CD4-positive, alpha-beta T cell treated with Interleukin-6 for 4 hours (primary cell): ENCODE measurements at regions not wholly inside any gene's neighbourhood (a gene's known extent, or its start where the extent isn't known, plus 50 kb on each side); places are given as distances from the start of the nearest gene placed in this dataset.

Experiments used
- DNase-seq: peaks from one replicate; pipeline ENCODE4 v3.0.0-alpha.2; 2020; ENCODE audit warnings: mixed read lengths

DNA sequence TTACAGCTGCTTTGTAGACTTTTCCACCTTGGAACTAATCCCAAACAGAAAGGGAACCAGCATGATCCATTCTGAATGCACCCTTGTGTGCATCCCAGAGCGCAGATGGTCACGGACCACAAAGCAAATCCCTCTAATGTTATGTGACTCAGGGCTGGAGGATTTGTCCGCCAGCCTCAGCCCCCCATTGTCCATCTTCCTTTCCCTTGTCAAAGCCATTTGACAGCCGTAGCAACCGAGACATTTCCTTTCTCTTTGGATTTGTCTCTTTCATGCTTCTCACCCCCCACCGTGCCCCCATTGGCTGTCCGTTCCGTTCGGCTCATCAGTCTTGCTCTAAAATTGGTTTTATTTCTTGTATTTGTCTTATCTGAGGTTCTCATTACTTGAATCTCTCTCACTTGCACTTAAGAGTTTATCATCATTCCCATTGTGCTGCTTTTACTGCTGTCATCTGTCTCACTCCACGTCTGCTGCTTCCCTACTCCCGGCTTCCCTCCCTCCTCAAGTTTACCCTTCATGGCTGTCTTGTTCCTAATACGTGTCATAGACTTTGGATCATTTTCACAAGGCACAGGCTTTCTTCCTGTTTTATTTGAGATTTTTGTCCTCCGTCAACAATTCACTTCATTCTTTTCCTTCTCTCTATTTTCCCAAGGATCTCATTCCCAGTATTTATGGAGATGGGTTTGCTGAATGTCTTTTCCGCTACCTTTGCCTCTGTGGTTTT, 163.4 kb upstream of the ERCC4 start:
- DNase-seq, result no peak

DNA sequence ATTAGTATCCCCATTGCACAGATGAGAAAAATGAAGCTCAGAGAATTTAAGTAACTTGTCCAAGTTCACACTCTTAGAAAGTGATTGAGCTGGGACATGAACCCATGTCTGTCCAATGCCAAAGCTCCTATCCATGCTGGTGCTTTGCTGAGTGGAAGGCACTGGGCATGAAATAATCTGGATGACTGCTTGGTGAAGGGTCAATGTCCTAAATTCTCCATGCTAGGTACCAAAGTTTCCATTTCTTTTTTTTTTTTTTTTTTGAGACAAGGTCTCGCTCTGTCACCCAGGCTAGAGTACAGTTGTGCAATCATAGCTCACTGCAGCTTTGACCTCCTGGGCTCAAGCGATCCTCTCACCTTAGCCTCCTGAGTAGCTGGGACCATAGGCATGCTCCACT, 153.6 kb upstream of the ERCC4 start:
- DNase-seq, result no peak

DNA sequence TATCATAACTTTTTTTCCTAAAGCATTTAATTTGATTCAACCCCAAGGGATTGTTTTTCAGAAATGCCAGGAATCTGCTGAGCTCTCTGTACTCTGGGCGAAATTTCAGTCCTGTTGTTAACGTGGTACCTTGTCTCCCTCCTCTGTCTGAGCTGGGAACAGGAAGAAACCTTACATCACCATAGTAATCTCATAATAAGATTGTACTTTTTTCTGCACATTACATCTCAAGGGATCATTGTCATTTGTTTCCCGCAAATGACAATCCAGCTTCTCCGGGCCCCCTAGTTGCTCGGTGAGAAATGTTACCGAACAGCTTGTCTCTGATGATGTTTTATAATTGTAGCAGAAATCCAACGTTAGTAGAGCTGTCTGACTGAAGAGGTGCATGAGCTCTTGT, 152.7 kb upstream of the ERCC4 start:
- no peak for DNase-seq

DNA sequence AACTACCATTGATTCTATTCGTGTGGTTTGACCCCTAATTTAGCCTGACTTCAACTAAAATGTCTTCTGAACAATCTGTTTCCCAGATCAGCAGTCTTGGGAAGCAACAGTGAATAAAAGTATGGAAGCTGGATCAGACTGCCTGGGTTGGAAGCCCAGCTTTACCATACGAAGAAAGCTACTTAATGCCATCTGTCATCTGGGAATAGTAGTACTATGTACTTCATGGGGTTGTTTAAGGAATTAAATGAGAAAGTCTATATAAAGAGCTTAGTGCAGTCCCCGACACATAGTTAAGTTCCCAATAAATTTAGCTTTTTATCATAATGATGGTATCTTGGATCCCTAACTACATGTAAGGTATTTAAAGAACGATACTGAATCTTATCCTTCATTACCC, 151.5 kb upstream of the ERCC4 start:
- no peak for DNase-seq

DNA sequence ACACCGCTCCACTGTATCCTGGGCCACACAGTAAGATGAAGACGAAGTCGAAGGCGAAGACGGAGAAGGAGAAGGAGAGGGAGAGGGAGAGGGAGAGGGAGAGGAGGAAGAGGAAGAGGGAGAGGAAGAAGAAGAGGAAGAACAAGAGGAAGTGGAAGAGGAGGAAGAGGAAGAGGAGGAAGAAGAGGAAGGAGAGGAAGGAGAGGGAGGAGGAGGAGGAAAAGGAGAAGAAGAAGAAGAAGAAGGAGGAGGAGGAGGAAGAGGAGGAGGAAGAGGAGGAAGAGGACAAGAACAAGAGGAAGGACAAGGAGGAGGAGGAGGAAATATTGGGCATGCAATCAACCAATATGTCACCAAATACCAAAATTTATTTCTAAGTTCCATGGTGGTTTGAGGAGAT, 149.5 kb upstream of the ERCC4 start:
- DNase-seq, result no peak

DNA sequence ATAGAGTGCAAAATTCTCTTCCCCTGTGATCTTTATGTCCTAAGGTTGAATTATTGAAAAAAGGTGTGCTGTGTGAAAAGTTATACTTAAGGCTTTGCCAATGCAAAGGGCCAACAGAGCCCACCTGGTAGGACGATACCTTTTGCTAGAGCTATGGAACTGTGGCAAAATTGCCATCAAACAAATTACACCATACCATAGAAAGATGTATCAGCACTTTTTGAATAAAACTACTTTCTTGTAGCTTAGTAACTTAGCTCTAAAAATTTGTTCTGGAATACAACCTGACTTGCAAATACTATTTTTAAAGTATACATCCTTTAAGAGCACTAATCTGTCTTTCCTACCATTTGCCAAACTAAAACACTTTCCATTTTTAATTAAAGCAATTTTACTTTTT, 147.2 kb upstream of the ERCC4 start:
- DNase-seq, result no peak

DNA sequence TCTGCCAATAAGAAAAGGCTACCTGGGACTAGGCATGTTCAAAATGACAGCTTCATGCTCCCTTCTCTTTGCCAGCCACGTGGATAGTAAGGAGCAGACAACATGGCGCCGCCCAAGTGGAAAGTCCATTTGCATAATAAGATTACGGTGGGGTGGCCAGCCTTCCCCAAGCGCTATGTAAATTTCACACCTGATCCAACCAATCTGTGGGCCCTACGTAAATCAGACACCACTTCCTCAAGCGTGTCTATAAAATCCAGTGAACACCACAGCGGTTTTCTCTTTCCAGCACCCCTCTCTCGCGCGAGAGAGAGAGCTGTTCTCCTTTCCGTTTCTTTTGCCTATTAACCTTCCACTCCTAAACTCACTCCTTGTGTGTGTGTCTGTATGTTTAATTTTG, 140.3 kb upstream of the ERCC4 start:
- no peak for DNase-seq

DNA sequence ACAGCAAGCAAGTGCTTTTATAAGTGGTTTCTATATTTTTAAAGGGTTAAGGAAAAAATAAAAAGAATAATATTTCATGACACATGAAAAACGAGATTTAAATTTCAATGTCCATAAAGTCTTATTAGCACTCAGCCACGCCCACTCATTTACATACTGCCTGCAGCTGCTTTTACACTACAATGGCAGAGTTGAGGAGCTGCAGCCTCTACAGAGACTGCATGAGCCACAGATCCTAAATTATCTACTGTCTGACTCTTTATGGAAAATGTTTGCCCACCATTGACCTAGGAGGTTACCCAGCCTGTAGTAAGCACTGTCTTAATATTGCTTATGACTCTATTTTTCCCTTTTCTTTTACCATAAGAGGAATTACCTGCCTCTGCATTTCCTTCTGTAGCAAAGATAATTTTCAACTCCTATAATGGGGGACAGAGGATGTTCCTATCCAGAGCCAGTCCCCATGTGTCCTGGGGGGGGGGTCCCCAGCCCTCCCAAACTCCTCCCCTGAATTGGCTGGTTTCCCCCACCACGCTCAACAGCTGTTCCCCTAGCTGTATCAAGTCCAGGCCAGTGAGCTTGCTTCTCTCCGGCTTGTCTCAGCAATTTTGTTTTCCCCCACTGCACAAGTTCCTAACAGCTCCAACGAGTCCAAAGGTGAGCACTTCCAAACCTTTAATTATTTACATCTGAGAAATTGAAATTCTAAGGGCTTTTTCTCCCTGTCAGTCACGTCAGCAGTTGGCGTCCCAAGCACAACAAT, 139.4 kb upstream of the ERCC4 start:
- no peak for DNase-seq

DNA sequence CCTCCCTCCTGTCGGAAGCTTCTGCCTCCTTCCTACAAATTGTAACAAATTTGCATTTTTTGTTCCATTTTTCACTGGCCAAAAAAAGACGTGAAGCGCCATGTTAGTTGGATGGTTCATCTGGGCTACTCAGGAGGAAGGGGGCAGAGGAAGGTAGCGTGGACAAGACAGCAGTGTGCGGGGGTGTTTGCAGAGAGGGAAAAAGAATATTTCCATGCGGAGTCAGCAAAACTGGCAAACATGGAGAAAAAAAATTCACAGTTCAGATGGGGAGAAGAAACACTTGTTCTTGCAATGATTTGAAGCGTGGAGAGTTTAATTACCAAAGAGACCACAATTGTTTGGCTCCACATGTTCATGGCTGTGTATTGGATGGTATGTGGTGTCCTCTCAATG, 138.8 kb upstream of the ERCC4 start:
- no peak for DNase-seq

DNA sequence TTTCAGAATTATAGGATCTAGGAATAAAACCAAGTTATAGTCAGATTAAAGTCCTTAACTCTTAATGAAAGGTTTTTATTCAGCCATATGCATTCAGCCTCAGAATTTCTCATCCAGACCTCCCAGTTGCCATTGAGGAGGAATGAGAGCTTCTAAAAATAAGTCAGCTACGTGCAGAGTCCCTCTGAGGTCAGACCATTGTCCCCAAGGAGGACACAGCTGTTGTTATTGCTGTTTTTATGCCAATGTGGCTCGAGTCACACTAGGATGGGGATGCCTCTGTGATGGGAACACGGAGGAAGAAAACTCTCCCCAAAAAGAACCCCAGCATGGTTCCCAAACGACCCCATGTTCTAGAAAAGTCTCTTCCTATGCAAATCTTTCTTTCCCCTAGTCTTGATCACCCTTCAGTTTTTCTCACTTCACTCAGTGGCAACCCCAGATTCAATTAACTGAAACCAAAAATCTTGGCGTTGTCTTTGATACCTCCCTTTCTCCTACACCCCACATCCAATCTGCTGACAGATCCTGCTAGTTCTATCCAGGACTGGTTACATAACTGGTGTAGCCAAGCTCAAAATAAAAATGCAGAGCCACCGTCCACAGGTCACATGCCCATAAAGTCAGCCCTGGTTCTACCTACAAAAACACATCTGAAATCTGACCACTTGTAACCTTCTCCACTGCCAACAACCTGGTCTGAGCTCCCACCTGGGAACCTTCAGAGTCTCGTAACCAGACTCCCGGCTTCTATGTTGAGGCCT, 138.2 kb upstream of the ERCC4 start:
- no peak for DNase-seq

DNA sequence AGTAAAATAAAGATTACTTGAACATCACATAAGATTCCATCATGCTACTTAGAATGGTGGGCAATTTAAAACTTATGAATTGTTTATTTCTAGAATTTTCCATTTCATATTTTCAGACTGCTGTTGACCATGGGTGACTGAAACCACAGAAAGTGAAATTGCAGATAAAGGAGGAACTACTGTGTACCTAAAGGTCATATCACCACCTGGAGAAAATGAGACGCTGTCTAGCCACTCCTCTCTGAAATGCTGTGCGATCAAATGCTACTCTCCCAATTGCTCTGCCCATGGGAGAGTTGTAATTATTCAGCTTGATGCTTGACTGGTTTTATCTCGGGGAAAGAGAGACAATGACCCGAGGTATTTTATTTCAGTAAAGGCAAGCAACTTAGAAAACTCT, 128.9 kb upstream of the ERCC4 start:
- no peak for DNase-seq

DNA sequence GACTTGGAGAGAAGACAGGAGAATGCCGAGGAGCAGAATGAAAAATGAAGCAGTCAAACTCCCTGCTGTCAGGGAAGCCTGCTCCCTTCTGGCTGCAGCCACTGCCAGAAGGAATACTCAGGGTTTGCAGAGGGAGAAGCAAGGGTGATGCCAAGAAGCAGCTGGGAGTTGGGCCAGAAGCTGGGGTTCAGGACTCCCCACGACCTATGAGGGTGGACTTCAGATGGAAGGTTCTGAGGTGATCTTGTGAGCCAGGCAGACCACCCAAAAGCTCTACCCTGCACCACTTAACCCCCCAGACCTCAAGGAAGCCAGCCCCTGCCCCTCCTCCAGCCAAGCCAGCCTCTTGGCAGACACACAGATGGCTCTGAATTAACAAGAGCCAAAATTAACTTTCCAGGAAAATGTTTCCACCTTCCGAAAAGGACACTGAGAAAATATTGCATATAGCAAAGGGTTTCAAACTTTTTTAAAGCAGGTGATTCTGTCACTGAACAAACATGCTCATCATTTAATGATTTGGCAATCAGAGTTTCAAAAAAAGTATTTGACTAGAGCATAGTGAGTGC, 126.0 kb upstream of the ERCC4 start:
- no peak for DNase-seq

DNA sequence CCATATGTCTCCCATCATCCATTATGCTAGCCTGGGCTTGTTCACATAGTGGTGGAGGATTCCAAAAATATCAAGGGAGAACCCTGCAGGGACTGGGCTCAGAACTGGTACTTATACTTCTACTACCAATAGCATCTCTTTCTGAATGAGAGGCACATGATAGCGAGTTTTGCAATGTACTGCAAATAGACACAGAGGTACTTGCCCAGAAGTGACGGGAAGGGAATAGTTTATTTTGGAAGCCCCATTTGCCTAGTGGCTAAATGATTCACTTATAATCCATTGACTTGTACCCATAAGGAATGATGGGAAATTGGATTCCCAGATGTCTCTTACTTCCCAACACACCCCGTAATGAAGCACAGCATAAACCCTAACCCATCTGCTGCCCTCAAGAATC, 124.8 kb upstream of the ERCC4 start:
- DNase-seq, result no peak

DNA sequence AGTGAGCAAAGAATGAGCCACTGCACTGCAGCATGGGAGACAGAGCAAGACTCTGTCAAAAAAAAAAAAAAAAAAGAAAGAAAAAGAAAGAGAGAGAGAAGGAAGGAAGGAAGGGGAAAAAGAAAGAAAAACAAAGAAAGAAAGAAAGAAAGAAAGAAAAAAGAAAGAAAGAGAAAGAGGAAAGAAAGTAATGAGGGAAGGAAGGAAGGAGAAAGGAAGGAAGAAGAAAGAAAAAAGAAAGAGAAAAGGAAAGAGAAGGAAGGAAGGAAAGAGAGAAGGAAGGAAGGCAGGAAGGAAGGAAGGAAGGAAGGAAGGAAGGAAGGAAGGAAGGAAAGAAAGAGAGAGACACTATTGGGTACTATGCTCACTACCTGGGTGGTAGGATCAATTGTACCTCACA, 122.2 kb upstream of the ERCC4 start:
- DNase-seq, result no peak

DNA sequence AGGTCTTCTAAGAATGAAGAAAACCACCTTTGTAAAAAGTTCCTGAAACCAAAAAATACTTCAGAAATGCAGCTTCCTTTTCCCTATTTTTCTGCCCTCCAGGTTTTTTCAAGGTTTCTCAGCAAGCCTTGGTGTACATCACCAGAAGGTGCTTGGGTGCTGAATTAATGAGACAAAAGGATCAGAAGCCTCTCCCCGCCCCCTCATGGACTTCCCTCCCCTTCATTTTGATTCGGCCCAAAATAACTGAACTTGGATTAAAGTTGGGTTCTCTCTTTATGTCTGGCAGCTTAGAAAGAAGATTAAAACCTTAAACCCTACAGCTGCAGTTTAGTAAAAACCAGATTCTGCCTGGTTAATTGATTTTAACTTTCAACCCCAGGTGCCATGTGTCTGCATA, 121.7 kb upstream of the ERCC4 start:
- no peak for DNase-seq

DNA sequence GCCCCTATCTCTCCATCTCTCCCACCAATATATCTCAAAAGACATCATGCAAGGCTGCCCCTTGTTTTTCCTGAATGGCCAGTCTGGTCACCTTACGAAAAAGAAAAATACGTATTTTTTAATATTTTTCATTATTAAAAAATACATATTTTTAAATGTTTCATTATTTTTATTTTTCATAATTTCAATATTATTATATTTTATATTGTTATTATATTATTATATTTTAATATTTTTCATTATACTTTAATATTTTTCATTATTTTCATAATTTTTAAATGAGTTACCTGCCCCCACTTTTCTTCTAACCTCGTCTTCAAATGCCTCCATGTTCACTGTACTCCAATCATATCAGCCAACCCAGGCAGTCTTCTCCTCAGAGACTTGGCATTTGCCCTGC, 116.0 kb upstream of the ERCC4 start:
- no peak for DNase-seq

DNA sequence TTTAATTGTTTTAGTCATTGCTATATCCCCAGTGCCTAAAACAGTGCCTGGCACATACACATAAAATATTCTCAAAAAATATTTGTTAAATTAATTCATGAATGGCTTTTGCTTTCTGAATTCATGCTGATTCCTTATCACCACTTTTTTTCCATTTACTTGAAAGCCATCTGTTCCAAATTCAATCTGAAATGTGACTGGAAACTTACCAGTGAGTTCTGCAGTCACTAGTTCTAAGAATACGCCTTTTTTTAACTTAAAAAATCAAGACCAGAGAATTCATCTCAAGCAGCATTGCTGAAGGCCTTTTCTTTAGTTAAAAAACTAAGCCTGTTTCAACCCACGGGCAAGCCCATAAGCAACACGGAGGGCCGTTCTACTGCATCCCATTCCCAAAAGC, 114.0 kb upstream of the ERCC4 start:
- DNase-seq, result no peak

DNA sequence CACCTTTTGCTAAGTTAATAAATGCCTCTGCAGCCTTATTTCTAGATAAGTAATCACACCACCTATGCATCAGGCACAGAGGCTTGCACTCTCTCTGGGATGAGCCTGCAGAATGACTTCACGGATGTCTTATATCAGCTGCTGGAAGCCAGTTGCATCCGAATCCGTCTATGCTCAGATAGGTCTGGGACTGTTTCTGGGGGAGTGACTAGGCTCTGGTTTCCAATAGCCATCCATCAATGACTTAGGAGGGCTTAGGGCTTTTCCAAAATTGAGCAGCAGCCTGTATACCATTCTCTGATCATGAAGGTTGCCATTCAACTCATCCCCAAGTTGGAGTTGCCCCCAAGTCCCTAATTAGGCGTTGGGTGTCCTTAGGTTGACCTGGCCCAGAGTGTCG, 113.3 kb upstream of the ERCC4 start:
- DNase-seq, result no peak

DNA sequence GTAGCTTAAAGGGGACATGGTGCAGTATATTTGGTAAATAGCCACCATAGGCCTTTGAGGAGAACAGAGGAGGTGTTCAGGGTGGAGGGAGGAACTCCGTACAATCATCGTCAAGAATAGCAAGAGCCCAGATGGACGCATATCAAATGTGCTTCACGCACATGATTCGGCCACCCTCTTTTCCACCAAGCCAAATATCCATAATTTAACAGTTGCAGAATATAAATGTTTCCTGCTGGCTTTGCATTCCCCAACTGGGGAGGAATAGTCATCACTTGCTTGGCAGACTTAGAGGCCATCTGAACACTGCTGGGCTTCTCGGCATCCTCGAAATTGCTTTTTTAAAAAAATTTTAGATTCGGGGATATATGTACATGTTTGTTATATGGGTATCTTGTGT, 111.9 kb upstream of the ERCC4 start:
- no peak for DNase-seq

DNA sequence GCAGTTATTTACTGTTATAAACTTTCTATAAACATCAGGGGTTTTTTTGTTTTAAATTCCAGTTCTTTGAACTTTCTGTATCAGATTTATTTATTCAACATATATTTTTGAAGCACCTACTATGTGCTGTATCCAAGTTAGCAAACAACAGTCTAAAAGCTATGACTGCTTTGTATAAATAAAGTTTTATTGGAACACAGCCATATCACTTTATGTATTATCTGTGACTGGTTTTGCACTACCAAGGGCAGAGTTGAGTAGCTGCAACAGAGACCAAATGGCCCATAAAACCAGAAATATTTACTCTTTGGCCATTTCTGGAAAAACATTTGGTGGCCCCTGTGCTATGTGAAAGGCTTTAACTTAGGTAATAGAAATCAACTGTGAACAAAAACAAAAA, 110.2 kb upstream of the ERCC4 start:
- DNase-seq, result no peak

DNA sequence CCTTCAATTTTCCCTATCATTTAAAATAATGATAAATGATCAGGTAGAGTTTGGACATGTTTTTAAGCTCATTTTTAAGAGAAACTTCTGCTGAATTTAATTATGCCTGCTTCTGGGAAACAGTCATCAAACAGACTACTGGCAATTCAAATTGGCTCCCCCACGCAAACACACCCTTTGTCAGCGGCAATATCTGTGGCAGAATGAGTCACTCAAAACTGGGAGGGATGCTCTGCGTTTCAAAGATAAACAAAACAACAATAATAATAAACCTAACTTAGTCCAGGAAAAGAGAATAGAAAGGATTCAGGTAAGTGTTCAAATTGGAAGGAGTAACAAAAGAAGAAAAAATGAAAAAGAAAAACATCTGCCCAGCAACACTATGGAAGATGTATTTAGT, 108.1 kb upstream of the ERCC4 start:
- DNase-seq, result no peak

DNA sequence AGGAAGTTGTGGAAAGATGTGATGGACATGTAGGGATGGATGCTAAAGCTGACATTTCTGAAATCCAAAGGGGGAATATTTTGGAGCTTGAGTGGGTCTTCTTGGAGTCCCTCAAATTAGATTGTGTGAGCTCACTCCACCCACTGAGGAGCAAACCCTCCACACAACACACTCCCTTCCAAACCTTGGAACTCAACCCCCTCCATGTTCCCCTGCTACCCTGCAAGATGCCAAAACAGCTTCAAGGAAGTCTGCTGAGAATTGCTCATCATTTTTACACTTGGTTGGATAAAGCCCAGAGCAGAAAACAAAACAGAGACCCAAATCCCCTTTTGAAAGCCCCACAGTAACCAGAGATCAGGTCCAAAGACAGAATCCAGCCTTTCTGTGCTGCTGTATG, 103.3 kb upstream of the ERCC4 start:
- no peak for DNase-seq

DNA sequence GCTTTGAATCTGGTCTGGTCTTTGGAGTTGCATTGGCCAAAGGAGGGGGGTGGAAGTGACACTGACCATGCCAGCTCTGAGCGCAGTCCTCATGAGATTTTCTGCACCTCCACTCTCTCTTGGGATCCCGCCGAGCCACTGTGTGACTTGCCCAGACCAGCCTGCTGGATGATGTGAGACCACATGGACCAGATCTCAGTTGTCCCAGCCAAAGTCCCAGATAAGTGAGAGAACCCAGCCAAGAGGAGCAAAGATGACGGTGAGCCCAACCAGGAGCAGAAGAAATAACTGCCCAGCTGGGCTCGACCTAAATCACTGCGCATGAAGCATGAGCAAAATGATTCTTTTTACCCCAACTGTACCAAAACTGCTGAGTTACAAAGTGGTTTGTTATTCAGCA, 96.5 kb upstream of the ERCC4 start:
- DNase-seq, result no peak
